GM18511 (cell line): ENCODE measurements at regions not wholly inside any gene's neighbourhood (a gene's known extent, or its start where the extent isn't known, plus 50 kb on each side); places are given as distances from the start of the nearest gene placed in this dataset.

Experiments
- ATAC-seq: cut with Tn5 transposase; IDR thresholded peaks from one replicate; pipeline ENCODE4 v1.9.1; 2021; ENCODE audit warnings: mild to moderate bottlenecking, moderate library complexity; ENCODE audit not compliant: unreplicated experiment

GRCh38 chr4:132991111-132991510 lies 158.0 kb upstream of the PCDH10 start:
- no peak for ATAC-seq

- ATAC-seq, result no peak
These were observed 156.4 kb upstream of the PCDH10 start for GRCh38 chr4:132992686-132993085.

GRCh38 chr4:132998585-132999230 lies 150.4 kb upstream of the PCDH10 start:
- no peak for ATAC-seq

- no peak for ATAC-seq
These were observed 149.1 kb upstream of the PCDH10 start for GRCh38 chr4:133000012-133000411.

GRCh38 chr4:133003169-133003568 lies 145.9 kb upstream of the PCDH10 start:
- no peak for ATAC-seq

- no peak for ATAC-seq
These were observed 134.5 kb upstream of the PCDH10 start for GRCh38 chr4:133014473-133015135.

GRCh38 chr4:133045288-133045687 lies 103.8 kb upstream of the PCDH10 start:
- ATAC-seq, result no peak

GRCh38 chr4:133046156-133046555 lies 102.9 kb upstream of the PCDH10 start:
- ATAC-seq, result no peak

GRCh38 chr4:133058701-133059100 lies 90.4 kb upstream of the PCDH10 start:
- no peak for ATAC-seq

GRCh38 chr4:133059117-133059516 lies 90.0 kb upstream of the PCDH10 start:
- no peak for ATAC-seq

- no peak for ATAC-seq
These were observed 86.2 kb upstream of the PCDH10 start for GRCh38 chr4:133062851-133063250.

GRCh38 chr4:133068083-133068482 lies 81.0 kb upstream of the PCDH10 start:
- no peak for ATAC-seq

GRCh38 chr4:133081246-133081645 lies 67.8 kb upstream of the PCDH10 start:
- ATAC-seq, result no peak

GRCh38 chr4:133084421-133084820 lies 64.7 kb upstream of the PCDH10 start:
- ATAC-seq, result no peak

- no peak for ATAC-seq
These were observed 53.5 kb upstream of the PCDH10 start for GRCh38 chr4:133095591-133095990.

- ATAC-seq, result no peak
These were observed 52.1 kb upstream of the PCDH10 start for GRCh38 chr4:133096972-133097371.
